Sigmoid colon (tissue), 4 donors: ENCODE measurements at regions not wholly inside any gene's neighbourhood (a gene's known extent, or its start where the extent isn't known, plus 50 kb on each side); places are given as distances from the start of the nearest gene placed in this dataset.

Experiments
- CTCF ChIP-seq, 4 experiments: fragments of 450-650 bp in 3 of 4; fragments of 200-600 bp in 1 of 4; IDR thresholded peaks; one replicate each; pipeline ENCODE4 v1.5.1; 2016 to 2019; ENCODE audit warnings: antibody characterized with exemption in 4 of 4, mild to moderate bottlenecking in 3 of 4, moderate library complexity in 2 of 4
- EP300 ChIP-seq, 4 donors: sonication (generic); formaldehyde crosslinking; IDR thresholded peaks; one replicate each; pipeline ENCODE4 v1.6.1; 2017; ENCODE audit warnings: antibody characterized with exemption in 4 of 4
- POLR2A ChIP-seq, 2 donors: fragments of 450-650 bp; IDR thresholded peaks; one replicate each; pipeline ENCODE4 v1.6.1; 2016; ENCODE audit warnings: antibody characterized with exemption in 2 of 2, mild to moderate bottlenecking in 2 of 2, moderate library complexity in 2 of 2
- POLR2AphosphoS5 ChIP-seq, 4 donors: sonication (generic); formaldehyde crosslinking; IDR thresholded peaks; one replicate each; pipeline ENCODE4 v1.6.1; 2017; ENCODE audit warnings: antibody characterized with exemption in 4 of 4

GRCh38 chr5:164876793-164877192 lies 1371.4 kb downstream of the MAT2B start:
- no peak for TF ChIP-seq CTCF (IDR thresholded peaks at IDR 0.05)
- TF ChIP-seq POLR2A (IDR thresholded peaks at IDR 0.05) = no peak
- TF ChIP-seq POLR2AphosphoS5 (IDR thresholded peaks at IDR 0.05) = no peak
- no peak for TF ChIP-seq EP300 (IDR thresholded peaks at IDR 0.05)
